Right lobe of liver (tissue), 4 donors: ENCODE measurements at regions not wholly inside any gene's neighbourhood (a gene's known extent, or its start where the extent isn't known, plus 50 kb on each side); places are given as distances from the start of the nearest gene placed in this dataset.

Source experiments
- POLR2A ChIP-seq: fragments of 450-650 bp; IDR thresholded peaks from one replicate; pipeline ENCODE4 v1.6.1; 2017; ENCODE audit warnings: antibody characterized with exemption, mild to moderate bottlenecking
- TF ChIP-seq, protein P1 (sequence below), 4 donors: fragments of 200-600 bp in 3 of 4; fragments of 450-650 bp in 1 of 4; IDR thresholded peaks; one replicate each; pipeline versions ENCODE4 v1.5.1 to v1.8.0; 2016 to 2022; ENCODE audit warnings: antibody characterized with exemption in 4 of 4, mild to moderate bottlenecking in 2 of 4
- donor health status: DM: no; HTN: no; CAD: no.
- donor health status: DM: no; HTN: no; CAD: no.
- donor health status: DM: no; HTN: yes; CAD: no.

DNA sequence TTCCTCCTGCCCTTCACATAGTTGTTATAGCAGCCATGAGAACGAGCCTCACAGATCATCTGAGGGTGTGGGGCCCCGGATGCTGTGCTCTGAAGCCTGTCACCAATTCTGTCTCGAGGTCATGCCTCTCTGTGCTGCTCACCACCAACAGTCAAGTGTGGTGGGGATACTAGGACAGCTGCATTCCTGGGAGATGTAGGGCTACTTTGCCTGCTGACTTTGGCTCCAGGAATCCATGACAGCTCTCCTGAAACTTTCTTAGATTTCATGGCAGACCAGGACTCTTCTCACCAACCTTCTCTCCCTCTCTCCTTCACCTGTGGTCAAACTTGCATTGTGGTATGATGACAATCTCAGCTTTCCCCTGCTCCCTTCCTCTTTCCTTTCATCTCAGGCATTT is 395.9 kb downstream of the PSAT1 start:
- TF ChIP-seq, protein P1, sequence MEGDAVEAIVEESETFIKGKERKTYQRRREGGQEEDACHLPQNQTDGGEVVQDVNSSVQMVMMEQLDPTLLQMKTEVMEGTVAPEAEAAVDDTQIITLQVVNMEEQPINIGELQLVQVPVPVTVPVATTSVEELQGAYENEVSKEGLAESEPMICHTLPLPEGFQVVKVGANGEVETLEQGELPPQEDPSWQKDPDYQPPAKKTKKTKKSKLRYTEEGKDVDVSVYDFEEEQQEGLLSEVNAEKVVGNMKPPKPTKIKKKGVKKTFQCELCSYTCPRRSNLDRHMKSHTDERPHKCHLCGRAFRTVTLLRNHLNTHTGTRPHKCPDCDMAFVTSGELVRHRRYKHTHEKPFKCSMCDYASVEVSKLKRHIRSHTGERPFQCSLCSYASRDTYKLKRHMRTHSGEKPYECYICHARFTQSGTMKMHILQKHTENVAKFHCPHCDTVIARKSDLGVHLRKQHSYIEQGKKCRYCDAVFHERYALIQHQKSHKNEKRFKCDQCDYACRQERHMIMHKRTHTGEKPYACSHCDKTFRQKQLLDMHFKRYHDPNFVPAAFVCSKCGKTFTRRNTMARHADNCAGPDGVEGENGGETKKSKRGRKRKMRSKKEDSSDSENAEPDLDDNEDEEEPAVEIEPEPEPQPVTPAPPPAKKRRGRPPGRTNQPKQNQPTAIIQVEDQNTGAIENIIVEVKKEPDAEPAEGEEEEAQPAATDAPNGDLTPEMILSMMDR (IDR thresholded peaks at IDR 0.05), result no peak
- TF ChIP-seq POLR2A, result no peak
